HG02642 (cell line): ENCODE measurements at regions not wholly inside any gene's neighbourhood (a gene's known extent, or its start where the extent isn't known, plus 50 kb on each side); places are given as distances from the start of the nearest gene placed in this dataset.

Experiments
- ATAC-seq: cut with Tn5 transposase; IDR thresholded peaks from one replicate; pipeline ENCODE4 v1.9.1; 2021; ENCODE audit warnings: mild to moderate bottlenecking; ENCODE audit not compliant: unreplicated experiment, poor library complexity

DNA sequence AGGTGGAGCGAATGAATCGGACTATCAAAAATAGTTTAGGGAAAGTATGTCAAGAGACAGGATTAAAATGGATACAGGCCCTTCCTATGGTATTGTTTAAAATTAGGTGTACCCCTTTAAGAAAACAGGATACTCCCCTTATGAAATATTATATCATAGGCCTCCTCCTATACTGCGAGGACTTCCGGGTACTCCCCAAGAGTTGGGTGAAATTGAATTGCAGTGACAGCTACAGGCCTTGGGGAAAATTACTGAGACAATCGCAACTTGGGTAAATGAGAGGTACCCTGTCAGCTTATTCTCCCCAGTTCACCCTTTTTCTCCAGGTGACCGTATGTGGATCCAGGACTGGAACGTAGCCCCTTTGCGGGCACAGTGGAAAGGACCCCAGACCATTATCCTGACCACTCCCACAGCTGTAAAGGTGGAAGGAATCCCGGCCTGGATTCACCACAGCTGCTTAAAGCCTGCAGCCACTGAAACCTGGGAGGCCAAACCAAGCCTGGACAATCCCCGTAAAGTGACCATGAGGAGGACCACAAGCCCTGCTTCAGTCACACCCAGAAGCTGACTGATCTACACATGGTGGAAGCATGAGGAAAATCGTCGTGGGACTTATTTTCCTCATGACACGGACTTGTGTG lies 1138.1 kb downstream of the ARAP2 start:
- ATAC-seq: no peak

DNA sequence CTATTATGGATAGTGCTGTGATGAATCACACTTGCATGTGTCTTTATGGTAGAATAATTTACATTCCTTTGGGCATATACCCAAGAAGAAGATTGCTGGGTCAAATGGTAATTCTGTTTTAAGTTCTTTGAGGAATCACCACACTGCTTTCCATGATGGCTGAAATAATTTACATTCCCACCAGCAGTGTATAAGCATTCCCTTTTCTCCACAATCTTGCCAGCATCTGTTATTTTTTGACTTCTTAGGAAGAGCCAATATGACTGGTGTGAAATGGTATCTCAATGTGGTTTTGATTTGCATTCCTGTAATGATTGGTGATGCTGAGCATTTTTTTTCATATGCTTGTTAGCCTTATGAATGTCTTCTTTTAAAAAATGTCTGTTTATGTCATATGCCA lies 1120.2 kb downstream of the ARAP2 start:
- no peak for ATAC-seq

DNA sequence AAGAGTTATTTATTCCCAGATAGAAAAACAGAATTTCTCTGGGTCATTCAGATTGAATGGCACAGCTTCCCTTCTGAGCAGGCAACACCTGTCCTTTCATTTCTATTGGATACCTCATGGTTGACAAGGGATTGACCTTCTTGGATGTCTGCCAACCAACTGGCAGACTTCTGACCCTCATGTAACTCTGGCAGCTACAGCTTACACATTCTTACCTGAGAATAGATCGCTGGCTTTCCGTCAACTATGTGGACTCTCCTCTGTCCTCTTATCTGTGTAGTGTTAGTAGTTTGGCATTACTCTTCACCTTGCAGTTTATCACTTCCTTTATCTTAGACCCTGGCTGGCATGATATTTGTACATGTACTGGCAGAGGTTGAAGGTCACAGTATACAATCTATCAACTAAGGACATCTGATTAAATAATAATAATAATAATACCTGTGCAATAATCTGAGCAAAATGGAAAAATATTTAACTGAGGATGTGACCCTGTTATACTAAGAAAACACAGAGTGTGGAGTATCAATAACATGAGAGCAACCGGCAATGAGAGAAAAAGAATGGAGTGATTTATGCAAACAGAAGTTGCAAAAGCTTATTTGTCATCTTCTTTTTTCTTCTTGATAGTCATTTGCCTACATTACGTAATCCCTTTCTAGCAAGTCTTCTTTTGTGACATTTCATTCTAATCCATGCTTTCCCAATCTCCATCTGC lies 1118.2 kb downstream of the ARAP2 start:
- no peak for ATAC-seq

DNA sequence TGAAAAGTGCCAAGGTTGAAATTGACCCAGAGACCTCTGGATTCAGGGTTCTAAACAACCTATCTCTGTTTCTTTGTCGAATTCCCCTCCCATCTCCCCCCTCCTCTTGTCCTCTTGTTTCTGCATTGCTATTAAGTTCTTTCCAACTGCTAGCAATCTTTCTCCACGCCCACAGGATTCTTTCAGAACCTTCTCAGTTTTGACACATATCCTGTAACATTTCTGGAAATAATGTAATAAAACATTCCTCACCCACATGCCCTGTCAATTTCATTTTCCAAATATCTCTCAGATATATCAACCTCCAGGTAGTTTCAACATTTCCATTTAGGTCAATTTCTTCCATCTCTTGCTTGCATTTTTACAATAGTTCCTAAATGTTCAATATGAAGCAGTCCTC lies 1105.9 kb downstream of the ARAP2 start:
- ATAC-seq: no peak

DNA sequence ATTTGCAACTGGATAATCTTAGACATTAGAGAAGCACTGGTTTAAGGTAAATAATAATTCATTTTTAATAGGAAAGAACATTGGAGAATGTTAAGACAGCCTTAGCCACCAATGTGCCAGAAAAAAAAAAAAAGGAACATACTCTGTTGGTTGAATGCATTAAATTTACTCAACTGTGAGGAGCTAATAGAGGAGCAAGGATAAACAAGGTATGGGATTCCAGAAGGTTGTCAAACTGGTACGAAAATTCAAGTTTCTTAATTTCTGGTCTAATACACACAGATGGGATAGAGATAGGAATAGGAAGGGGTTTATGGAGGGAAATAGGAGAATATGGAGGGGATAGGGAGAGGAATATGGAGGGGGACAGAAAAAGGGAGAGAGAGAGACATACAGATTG lies 1096.6 kb downstream of the ARAP2 start:
- no peak for ATAC-seq

DNA sequence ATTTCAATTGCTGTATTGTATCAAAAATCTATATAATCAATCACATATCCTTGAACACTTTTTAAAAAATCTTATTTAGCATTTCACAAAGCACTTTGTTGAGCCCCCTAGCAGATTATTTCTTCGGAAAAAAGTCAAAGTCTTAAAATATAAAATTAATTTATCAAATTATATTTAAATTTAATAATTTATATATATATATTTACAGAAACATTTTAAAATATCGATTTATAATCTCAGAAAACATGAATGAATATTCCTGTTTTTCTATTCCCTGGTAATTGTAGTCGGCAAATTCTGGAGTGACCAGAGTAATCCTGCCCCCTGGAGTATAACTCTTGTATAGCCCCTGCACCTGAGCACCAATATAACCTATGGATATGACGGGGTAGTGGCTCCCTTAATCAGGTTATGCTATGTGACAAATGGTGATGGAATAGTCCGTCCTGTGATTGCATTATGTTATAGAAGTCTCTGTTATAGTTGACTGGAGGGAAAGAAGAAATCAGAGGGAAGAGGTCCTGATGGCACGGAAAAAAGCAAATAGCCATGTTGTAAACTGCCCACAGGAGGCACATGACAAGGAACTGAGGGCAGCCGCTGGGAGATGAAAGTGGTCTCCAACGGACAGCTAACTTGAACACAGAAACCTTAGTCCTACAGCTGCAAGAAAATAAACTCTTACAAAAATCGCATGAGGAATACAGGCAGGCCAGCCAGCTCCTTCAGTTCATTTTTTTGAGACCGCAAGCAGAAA lies 1092.3 kb downstream of the ARAP2 start:
- no peak for ATAC-seq

DNA sequence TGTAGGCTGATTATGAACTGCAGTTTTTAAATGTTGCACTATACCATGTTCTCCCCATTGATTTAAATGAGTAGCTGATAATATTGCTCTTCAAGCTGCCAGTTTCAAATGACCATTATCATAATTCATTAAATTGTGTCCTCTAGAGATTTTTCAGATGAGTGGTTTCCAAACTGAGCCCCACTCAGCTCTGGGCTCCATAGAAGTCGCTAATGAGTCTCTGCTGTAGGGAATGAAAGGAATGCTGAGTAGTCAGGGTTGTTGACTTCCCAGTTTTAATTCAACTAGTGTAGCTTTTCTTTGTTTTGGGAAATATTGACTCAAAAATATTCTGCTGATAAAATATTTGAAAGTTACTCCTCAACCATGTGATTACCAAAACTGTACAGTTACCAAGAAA lies 1081.1 kb downstream of the ARAP2 start:
- ATAC-seq: no peak

DNA sequence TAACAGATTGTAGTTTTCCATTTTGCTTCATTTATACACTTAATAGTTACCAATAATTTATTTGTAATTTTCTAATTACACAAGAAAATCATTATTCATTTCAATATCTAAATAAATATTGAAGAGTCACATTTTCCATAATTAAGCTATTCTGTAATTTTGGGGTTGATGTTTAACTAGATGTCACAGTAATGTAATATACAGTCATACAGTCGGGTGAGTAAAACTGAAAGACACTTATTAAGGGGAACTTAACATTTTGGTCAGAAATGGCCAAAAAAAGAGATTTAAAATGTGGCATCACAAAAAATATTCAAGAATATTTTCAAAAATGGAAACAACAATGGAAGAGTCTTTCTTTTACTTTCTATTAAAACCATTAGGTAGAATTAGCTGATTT lies 1080.3 kb downstream of the ARAP2 start:
- ATAC-seq: no peak

DNA sequence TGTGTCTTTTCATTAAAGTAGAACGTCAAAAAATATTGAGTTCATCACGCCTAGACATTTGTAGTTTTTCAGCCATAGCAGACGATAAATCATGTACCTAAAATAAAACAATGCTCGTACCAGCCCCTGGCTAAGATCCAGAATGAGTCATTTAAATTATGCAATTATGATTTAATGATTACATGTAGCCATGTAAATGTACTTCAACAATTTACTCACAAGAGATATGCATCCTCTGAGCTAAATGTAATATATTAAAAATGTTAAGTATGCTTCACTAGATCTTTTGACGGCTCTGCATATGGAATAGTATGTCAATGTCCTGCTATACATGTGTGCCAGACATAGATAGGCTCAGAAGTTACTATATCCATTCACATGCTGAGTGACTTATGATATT lies 1077.8 kb downstream of the ARAP2 start:
- no peak for ATAC-seq

DNA sequence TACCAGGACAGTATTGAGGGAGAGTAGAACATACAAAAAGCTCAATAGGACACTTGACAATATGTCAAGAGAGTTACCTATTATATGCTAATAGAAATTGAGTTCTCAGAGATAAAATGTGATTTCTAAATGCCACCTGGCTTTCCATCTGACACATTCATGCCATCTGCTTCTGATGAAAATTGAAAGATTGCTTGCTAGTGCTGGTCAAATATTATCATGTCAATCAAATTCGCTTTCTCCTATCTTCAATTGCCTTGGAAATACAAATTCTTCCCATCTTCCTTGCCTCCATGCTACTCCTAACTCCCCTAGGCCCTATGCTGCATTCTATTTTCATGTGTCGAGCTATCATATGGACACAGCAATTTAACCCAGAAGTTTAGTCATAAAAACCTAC lies 1076.9 kb downstream of the ARAP2 start:
- ATAC-seq: no peak

DNA sequence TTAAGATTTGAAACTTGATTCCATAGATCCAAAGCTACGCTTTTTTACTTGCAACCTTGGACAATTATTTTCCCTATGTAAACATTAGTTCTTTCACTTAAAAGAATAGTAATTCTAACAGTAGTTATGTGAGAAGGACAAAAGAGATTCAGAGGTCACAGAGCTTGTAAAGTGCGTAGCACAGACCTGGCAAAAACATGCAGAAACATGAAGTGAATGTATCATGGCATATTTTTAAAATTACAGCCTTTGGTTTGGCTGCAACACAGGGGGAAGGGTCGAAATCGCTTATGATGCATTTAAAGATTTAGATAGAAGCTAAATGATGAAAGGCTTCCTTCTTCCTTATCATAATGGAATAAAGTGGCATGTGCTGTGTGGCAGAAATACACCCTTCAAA lies 1068.8 kb downstream of the ARAP2 start:
- no peak for ATAC-seq

DNA sequence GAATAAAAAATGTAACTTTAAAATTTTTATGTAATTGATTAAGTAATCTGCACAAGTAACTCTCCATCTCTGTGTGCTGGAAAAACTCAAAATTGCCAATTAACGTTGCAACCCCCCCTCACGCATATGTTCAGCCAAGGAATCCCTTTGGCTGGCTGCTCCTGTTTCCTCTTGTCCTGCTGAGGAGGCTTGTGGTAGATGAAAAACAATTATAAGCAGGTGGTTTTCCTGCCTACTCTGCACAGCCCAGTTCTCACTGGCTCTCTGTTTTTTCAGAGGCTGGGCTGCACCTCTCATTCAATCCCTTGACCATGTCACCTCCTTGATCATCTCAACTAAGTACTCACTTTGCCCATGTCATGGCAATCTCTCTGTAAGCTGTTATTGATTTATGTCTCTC lies 1068.4 kb downstream of the ARAP2 start:
- no peak for ATAC-seq

DNA sequence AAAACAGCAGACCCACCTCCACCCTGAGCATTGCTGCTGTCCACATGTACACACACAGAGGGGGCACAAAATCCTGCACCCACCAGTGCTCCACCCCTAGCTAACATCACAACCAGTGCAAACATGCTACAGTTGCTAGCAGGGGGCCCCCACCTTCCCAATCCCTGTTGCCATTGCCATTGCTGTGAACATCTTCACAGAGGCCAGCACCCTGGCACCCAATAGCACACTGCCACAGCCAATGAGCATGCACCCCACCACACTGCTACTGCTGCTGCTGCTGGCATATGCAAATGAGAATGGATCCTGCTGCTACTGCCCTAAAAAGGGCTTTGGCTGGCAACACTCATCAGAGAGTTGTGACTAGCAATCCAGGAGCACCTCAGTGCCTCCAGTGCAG lies 1061.9 kb downstream of the ARAP2 start:
- no peak for ATAC-seq

DNA sequence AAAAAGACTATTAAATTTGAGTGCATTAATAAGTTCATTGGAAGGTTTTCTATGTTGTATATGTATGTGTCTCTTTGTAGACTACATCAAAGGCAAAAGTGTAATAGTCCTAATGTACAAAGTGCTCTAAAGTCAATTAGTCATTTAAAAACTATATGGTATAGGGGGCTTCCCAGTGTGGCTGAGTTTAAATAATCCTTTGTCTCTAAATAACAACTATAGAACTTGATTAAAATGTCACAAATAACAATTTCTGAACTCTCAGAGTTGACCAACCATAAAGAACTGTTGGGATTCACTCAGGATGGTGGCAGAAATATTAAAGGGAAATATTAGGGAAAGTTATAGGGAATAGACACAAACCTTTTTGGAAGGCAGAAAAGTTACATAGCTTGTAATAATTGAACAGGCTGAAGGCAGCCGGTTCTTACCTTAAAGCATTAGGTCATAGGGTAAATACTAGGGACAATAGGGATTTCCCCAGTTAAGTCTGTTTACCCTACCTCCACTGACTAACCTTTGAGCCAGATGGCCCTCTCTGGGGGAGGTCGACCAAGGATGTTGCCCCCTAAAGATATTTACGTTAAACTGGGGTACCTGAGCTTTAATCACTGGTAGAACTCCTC lies 1054.2 kb downstream of the ARAP2 start:
- ATAC-seq: no peak

DNA sequence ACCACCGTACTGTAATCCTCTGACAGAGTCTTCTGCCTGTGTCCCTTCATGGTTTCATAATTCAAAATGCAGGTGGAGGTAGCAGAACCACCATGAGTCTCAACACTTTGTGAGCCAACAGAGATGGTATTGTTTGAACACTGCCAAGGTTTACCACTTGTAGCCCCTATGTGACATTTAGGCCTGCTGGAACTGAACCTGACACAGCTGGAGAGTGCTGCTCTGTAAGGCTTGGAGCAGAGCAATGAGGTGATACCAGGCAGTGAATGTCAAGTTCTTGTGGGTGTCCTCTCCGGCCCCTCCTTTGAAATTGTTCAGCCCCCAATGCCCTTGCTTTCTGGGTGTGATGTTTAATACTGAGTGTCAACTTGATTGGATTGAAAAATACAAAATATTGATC lies 1042.9 kb downstream of the ARAP2 start:
- ATAC-seq: no peak

DNA sequence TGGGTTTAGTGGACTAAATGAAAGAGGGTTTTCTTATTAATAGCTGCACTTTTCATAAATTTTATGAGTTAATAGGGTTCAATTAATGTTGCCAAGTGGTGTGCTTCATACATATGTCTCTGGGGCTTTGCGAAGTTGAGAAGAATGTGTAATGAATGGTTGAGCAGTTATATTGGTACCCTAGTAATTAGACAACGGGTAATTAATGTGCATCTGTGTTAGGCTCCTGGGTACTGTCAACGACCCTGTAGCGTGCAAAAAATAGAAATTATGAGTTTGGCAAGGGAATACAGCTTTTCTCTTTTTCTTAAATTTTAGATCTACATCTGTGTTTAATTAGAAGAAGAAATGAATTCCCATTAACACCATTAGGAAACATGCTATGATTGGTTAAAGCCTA lies 1027.7 kb downstream of the ARAP2 start:
- no peak for ATAC-seq

DNA sequence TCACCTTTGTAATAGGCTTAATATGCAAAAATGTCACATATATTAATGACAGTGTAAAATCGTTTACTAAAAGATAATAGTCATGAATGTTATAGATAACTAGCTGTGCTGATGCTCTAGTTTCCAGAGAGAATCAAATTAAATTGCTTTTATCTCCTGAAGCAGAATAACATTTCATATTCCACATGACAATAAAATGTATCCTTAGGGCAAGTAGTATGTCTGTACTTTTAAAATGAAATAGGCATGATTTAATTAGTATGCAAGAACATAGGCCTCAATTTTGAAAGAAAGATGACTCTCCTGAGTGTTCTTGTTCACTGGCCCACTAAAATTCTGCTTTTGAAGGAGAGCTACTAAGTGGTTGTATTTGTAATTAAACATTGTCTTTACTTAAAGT lies 1027.0 kb downstream of the ARAP2 start:
- no peak for ATAC-seq

DNA sequence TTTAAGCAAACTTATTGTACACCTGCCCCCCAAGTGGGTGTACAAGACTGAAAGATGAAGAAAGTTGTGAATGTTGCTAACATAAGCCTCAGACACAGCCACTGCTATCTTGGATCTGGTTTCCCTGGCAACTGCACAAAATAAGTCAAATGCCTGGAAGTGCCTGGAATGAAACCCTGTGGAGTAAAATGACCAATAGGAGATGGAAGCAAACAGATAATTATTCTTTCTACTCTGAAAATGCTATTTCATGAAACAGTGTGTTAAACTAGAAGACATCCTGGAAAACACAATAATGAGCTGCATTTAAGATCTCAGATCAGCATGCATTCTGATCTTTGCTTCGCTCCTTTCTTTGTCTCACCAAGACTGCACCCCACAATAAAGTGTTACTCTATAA lies 1016.0 kb downstream of the ARAP2 start:
- no peak for ATAC-seq

DNA sequence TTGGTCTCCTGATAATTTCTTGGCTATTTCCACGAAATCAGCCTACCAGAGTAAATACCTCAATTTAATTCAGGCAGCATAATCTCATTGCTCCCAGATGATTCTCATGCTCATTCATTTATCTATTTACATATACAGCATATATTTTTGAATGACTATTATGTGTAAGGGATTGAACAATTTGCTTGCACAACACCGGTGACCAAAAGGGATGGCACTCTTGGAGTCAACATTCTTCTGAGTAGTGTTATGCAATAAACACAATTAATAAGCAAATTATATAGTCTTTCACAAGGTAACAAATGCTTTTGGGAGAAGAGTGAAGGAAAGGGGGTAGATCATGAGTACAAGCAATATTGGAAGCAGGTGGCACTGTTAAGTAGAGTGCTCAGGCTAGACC lies 1015.3 kb downstream of the ARAP2 start:
- ATAC-seq: no peak

DNA sequence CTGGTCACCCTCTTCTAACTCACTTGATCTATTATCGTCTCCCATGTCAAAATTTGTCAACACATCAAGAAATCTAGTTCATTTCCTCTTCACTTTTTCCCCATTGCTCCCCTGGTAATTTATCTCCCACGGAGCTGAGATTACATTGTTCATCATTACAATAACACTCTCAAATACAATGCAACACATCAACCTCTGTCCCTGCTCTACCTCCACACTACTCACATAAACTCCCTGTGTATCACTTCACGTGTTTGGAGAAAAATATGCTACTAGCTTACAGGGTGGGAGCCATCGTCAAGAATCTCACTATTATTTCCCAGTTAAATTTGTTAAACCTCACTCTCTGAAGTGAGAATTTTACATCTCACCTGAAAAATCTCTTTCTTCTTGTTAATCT lies 1006.4 kb downstream of the ARAP2 start:
- ATAC-seq: no peak

DNA sequence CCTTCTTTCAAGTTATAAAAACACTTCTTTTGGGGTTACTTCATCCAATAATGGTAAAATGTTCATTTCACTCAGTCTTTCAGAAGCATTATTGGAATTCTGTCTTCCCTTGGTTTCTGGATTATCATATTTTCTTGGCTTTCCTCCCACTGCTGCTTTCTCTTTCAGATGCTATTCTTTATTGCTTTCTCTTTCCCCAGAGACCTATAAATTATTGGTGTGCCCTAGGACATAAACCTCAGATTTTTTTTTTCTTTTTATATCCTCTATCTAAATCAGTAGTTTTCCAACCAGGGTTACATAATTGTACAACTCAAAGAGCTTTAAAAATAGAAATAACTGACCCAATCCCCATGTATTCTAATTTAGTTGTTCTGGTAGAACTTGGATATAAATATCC lies 1005.5 kb downstream of the ARAP2 start:
- ATAC-seq: no peak
